AG04450 (cell line): ENCODE measurements at regions not wholly inside any gene's neighbourhood (a gene's known extent, or its start where the extent isn't known, plus 50 kb on each side); places are given as distances from the start of the nearest gene placed in this dataset.
A peak's percentile ranks its signal among the peaks of the same experiment; 100 is the strongest.

Experiments
- CTCF ChIA-PET: fragments of 300-600, 350-600 bp; formaldehyde crosslinking; extraction: SDS; loops from one replicate; lab custom pipeline; 2022; ENCODE audit warnings: antibody characterized with exemption, inconsistent platforms; lab: Charles Lee
- POLR2A ChIA-PET: fragments of 350-600 bp; formaldehyde crosslinking; extraction: SDS; loops from one replicate; lab custom pipeline; 2021; ENCODE audit warnings: antibody characterized with exemption, inconsistent platforms; lab: Yijun Ruan, JAX
- DNase-seq: peaks from one replicate; pipeline ENCODE4 v3.0.0-alpha.2; 2011; ENCODE audit warnings: low read depth, low spot score
- H3K27ac ChIP-seq: one replicate; pipeline ENCODE4 v1.5.1; 2012; ENCODE audit warnings: low read depth, low read length, control low read depth
- H3K27me3 ChIP-seq: one replicate; pipeline ENCODE4 v1.6.0; 2012; ENCODE audit warnings: low read length; ENCODE audit not compliant: control insufficient read depth, insufficient read depth
- H3K4me3 ChIP-seq: 2 replicates; pipeline ENCODE4 v1.5.1; 2011; ENCODE audit warnings: mild to moderate bottlenecking, low read depth, low read length, control low read depth
- H3K9me3 ChIP-seq: 2 replicates; pipeline ENCODE4 v1.5.1; 2012; ENCODE audit warnings: low read length; ENCODE audit not compliant: control insufficient read depth, insufficient read depth
- TF ChIP-seq, protein P1 (sequence below): IDR thresholded peaks from 2 replicates; pipeline ENCODE4 v1.5.1; 2011; ENCODE audit warnings: low read depth, low read length, control low read depth, inconsistent platforms

DNA sequence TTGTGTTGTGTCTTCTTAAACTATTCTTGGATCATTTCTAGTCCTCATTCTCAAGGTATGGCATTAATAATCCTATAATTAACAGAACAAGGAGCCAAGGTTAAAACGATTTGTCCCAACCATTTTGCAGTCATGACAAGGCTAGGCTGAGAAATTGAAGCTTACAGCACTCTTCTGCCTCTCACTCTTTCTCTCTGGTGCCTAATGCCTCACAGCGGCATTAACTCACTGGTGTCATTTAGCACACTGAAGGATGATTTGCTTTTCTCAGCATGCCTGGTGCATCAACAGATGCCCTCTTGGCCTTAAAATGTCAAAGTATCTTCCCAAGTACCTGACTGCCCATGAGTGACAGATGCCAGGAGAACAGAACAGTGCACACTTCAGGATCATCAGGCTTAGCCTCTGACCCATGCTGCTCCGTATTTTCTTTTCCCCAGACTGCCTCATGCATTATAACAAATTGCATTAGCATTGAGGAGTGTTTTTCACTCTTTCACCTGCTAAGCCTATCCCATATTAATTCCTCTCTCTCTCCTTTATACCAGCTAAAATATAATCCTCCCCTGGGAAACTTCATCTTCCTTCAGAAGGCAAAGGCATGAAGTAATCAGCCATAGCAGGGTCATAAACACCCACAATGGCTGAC, 61.1 kb upstream of the SV2C start:
- CTCF ChIA-PET = no interaction called here
- POLR2A ChIA-PET = no interaction called here
- no peak for DNase-seq

DNA sequence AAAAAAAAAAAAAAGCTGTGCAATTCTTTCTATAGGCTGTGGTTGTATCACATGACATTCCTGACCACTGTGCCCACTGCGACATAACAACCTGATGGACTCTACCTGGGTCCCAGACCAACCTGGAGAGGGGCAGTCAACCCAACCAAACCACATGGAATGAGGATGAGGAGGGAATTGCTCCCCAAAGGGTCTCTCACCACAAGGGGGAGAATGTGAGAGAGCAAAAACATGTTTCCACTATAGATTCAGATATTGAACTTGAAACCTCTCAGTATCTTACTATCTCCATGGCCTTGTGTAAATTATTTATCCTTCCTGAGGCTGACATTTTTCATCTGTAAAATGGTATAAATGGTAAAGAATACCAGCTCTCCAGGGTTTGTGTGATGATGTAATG, 66.9 kb upstream of the SV2C start:
- no peaks in the 10 kb centered on the region for H3K27me3 ChIP-seq
- no peak overlapping the region for H3K27ac ChIP-seq
- TF ChIP-seq, protein P1, sequence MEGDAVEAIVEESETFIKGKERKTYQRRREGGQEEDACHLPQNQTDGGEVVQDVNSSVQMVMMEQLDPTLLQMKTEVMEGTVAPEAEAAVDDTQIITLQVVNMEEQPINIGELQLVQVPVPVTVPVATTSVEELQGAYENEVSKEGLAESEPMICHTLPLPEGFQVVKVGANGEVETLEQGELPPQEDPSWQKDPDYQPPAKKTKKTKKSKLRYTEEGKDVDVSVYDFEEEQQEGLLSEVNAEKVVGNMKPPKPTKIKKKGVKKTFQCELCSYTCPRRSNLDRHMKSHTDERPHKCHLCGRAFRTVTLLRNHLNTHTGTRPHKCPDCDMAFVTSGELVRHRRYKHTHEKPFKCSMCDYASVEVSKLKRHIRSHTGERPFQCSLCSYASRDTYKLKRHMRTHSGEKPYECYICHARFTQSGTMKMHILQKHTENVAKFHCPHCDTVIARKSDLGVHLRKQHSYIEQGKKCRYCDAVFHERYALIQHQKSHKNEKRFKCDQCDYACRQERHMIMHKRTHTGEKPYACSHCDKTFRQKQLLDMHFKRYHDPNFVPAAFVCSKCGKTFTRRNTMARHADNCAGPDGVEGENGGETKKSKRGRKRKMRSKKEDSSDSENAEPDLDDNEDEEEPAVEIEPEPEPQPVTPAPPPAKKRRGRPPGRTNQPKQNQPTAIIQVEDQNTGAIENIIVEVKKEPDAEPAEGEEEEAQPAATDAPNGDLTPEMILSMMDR = peak; percentile 14; the same call in 1 of the 2 replicates
- no peak for DNase-seq
- no peak overlapping the region for H3K4me3 ChIP-seq
- ChIA-PET POLR2A (no interaction called here), CTCF (interaction anchor here (1.1 kb wide), 1 partner anchor 8 kb away, joined by 3 read pairs; no protein-coding TSS in a partner anchor)
- H3K9me3 ChIP-seq = no peaks in the 10 kb centered on the region; the same call in 1 of the 2 replicates

More for the DNA sequence above, 61.1 kb upstream of the SV2C start:
- H3K27me3 ChIP-seq = no peaks in the 10 kb centered on the region
- no peak overlapping the region for H3K27ac ChIP-seq
- no peaks in the 10 kb centered on the region; the same call in 1 of the 2 replicates for H3K9me3 ChIP-seq
- no peak overlapping the region for H3K4me3 ChIP-seq
- TF ChIP-seq, protein P1 = no peak

DNA sequence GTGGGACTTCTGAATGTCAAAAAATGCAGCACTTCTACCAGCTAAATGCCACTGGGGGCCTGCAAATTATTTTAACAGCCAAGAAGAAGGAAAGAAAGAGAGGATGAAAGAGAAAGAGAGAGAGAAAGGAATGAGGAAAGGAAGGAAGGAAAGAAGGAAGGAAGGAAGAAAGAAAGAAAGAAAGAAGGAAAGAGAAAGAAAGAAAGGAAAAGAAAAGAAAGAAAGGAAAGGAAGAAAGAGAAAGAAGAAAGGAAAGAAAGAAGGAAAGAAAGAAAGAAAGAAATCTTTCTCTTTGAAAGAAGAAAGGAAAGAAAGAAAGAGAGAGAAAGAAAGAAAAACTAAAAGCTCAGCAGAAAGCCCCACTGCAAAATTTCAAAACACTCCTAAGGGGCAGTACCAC, 69.2 kb upstream of the SV2C start:
- ChIA-PET CTCF (no interaction called here), POLR2A (no interaction called here)
- DNase-seq = no peak
- Histone ChIP-seq H3K27ac (no peak overlapping the region), H3K9me3 (no peaks in the 10 kb centered on the region; the same call in 1 of the 2 replicates), H3K27me3 (no peaks in the 10 kb centered on the region), H3K4me3 (no peak overlapping the region)
- TF ChIP-seq, protein P1 = no peak

DNA sequence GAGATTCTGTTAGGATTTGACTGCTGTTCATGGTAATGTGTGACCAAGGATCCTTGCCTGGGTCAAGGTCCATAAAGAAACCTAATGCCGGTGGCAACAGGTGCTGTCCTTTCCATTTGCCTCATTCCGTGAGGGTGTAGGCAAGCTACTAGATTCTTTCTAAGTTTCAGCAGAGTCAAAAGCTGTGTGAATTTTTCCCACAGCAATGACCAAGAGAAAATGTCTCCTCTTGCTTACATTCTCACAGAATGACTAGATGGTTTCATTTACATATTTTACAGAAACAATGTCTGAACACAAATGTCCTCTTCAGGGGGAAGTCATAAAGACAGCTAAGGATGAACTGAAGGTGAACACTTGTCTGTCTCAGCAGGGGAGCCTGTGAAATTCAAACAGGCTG, 75.3 kb upstream of the SV2C start:
- POLR2A ChIA-PET = no interaction called here
- no peak for DNase-seq
- H3K27me3 ChIP-seq = no peaks in the 10 kb centered on the region
- no peaks in the 10 kb centered on the region for H3K9me3 ChIP-seq
- no peak overlapping the region for H3K27ac ChIP-seq
- TF ChIP-seq, protein P1 = no peak
- CTCF ChIA-PET = no interaction called here
- H3K4me3 ChIP-seq = no peak overlapping the region

DNA sequence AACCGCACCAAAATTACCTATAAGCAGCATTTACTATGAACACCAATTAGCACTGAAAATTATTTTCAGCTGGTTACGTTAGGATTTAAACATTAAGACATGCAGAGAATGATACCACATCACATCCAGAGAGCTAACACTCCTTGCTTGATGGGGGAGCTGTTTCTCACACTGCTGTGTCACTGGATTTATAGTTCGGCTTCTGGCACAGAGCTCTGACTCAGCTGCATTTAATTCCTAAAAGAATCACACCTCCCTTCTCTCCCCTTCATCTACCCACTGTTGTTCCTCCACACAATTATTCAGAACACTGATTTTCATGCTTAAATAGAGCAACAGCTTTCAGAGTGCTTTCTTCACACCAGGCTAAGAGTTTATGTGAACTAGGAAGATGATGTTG, 82.6 kb upstream of the SV2C start:
- Histone ChIP-seq H3K27me3 (no peaks in the 10 kb centered on the region), H3K27ac (no peak overlapping the region), H3K9me3 (no peaks in the 10 kb centered on the region; the same call in 1 of the 2 replicates), H3K4me3 (no peak overlapping the region)
- no peak for DNase-seq
- CTCF ChIA-PET = interaction anchor here (0.7 kb wide), 1 partner anchor 175 kb away, joined by 4 read pairs; no protein-coding TSS in a partner anchor
- TF ChIP-seq, protein P1 = no peak
- POLR2A ChIA-PET = no interaction called here
